ENCODE measurements at regions not wholly inside any gene's neighbourhood (a gene's known extent, or its start where the extent isn't known, plus 50 kb on each side); places are given as distances from the start of the nearest gene placed in this dataset.

DNA sequence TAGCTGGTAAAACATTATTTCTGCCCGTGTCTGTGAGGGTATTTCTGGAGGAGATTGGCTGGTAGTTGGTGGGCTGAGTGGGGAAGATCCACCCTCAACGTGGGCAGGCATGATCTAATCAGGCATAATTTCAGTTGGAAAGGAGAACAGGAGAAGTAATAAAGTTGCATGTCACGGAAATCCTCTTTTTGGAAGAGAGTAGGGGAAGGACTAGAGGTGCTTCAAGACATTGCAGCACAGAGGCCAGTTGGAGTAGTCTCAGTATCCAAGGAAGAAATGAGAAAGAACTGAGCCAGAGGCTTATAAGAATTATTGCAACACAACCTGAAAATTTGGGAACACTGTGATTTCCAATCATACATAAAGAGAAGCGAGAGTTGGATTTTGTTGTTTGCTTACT, 1155.1 kb downstream of the FAM181B start:
- WGBS (ENCODE audit: low lambda C conversion rate, missing lambda C conversion rate), result 61% methylated on average over 4 of the region's 4 CpGs
- H3K36me3 ChIP-seq (replicated peaks; ENCODE audit: insufficient read depth, low read depth), result no peaks in the 10 kb centered on the region
- H4K20me1 ChIP-seq (ENCODE audit: insufficient read depth, poor library complexity, severe bottlenecking), result no peaks in the 10 kb centered on the region
- TF ChIP-seq, protein P1, sequence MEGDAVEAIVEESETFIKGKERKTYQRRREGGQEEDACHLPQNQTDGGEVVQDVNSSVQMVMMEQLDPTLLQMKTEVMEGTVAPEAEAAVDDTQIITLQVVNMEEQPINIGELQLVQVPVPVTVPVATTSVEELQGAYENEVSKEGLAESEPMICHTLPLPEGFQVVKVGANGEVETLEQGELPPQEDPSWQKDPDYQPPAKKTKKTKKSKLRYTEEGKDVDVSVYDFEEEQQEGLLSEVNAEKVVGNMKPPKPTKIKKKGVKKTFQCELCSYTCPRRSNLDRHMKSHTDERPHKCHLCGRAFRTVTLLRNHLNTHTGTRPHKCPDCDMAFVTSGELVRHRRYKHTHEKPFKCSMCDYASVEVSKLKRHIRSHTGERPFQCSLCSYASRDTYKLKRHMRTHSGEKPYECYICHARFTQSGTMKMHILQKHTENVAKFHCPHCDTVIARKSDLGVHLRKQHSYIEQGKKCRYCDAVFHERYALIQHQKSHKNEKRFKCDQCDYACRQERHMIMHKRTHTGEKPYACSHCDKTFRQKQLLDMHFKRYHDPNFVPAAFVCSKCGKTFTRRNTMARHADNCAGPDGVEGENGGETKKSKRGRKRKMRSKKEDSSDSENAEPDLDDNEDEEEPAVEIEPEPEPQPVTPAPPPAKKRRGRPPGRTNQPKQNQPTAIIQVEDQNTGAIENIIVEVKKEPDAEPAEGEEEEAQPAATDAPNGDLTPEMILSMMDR (IDR thresholded peaks at IDR 0.05; ENCODE audit: poor library complexity), result no peak
- H3K9me2 ChIP-seq (replicated peaks; ENCODE audit: insufficient read depth), result no peaks in the 10 kb centered on the region
- no peaks in the 10 kb centered on the region for H3K79me2 ChIP-seq
- no peak for DNase-seq (ENCODE audit: low spot score)
- H2AFZ ChIP-seq, result no peak overlapping the region
- H3K4me1 ChIP-seq (ENCODE audit: insufficient read depth), result no peaks in the 10 kb centered on the region
- H3K4me3 ChIP-seq, result no peak overlapping the region
- no peak overlapping the region for H3K27ac ChIP-seq
- H3K4me2 ChIP-seq, result no peak overlapping the region
- H3K27me3 ChIP-seq, result no peaks in the 10 kb centered on the region
- no peaks in the 10 kb centered on the region for H3K9me3 ChIP-seq (ENCODE audit: low read depth)

DNA sequence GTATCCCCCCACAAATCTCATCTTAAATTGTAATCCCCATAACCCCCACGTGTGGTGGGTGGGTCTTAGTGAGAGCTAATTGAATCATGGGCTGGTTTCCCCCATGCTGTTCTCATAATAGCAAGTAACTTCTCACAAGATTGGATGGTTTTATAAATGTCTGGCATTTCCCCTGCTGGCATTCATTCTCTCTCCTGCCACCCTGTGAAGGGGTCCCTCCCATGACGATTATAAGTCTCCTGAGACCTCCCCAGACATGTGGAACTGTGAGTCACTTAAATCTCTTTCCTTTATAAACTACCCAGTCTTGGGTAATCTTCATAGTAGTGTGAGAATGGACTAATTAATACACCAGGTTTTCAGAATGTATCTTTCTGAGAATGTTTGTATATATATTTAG, 1159.4 kb downstream of the FAM181B start:
- Histone ChIP-seq H3K4me3 (no peak overlapping the region), H3K9me3 (ENCODE audit: low read depth) (no peaks in the 10 kb centered on the region), H3K4me2 (no peak overlapping the region), H4K20me1 (ENCODE audit: insufficient read depth, poor library complexity, severe bottlenecking) (no peaks in the 10 kb centered on the region), H2AFZ (no peak overlapping the region), H3K4me1 (ENCODE audit: insufficient read depth) (no peaks in the 10 kb centered on the region), H3K9me2 (replicated peaks; ENCODE audit: insufficient read depth) (no peaks in the 10 kb centered on the region), H3K36me3 (replicated peaks; ENCODE audit: insufficient read depth, low read depth) (no peaks in the 10 kb centered on the region), H3K79me2 (no peaks in the 10 kb centered on the region), H3K27me3 (no peaks in the 10 kb centered on the region), H3K27ac (no peak overlapping the region)
- TF ChIP-seq, protein P1 (IDR thresholded peaks at IDR 0.05; ENCODE audit: poor library complexity), result no peak
- WGBS (ENCODE audit: low lambda C conversion rate, missing lambda C conversion rate), result 74% methylated on average over 2 of the region's 2 CpGs
- no peak for DNase-seq (ENCODE audit: low spot score)

DNA sequence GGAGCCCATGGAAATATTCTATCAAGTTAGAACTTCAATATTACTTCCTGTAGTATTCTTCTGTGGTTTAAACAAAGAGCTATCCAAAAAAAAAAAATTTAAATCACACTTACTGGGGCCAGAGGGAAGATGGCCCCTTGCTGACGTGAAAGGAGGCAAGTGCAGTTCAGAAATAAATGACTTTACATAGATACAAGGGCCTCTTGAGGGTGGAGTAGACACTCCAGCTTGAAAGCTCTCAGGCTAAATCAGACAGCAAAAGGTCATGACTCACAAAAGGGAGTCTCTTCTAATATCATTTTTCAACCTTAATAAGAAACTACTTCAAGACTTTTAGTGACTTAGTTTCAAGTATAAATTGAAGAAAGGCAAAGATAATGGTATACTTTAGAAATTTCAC, 1160.3 kb downstream of the FAM181B start:
- no peak overlapping the region for H3K4me3 ChIP-seq
- no peaks in the 10 kb centered on the region for H3K79me2 ChIP-seq
- no peaks in the 10 kb centered on the region for H3K36me3 ChIP-seq (replicated peaks; ENCODE audit: insufficient read depth, low read depth)
- no peak for DNase-seq (ENCODE audit: low spot score)
- TF ChIP-seq, protein P1 (IDR thresholded peaks at IDR 0.05; ENCODE audit: poor library complexity), result no peak
- TF ChIP-seq EZH2phosphoT487 (IDR thresholded peaks at IDR 0.05; ENCODE audit: low read depth, severe bottlenecking, unreplicated experiment) (no peak), EZH2 (IDR thresholded peaks at IDR 0.05; ENCODE audit: borderline replicate concordance) (no peak)
- H3K9me2 ChIP-seq (replicated peaks; ENCODE audit: insufficient read depth), result no peaks in the 10 kb centered on the region
- no peaks in the 10 kb centered on the region for H3K27me3 ChIP-seq
- WGBS (ENCODE audit: low lambda C conversion rate, missing lambda C conversion rate), result 31% methylated on average over 1 of the region's 1 CpG
- no peaks in the 10 kb centered on the region for H3K4me1 ChIP-seq (ENCODE audit: insufficient read depth)
- H3K9me3 ChIP-seq (ENCODE audit: low read depth), result no peaks in the 10 kb centered on the region
- no peaks in the 10 kb centered on the region for H4K20me1 ChIP-seq (ENCODE audit: insufficient read depth, poor library complexity, severe bottlenecking)
- no peak overlapping the region for H3K27ac ChIP-seq
- H3K4me2 ChIP-seq, result no peak overlapping the region
- H2AFZ ChIP-seq, result no peak overlapping the region

DNA sequence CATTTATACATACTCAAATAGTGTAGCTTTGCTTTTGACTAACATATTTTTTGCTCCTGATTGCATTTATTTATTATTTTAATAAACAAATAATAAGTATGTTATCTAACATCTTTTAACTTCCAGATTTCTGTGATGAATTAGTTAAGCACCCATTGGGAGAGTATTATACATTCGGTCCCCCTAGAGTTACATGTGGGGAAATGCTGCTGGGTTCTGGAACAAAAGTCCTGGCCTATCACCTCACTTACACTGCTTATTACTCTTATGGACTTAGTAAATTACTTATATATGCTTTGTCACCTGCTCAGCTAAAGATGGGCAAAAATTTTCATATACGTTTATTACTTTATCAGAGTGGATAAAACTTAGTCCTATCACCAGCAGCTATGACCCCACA, 1163.0 kb downstream of the FAM181B start:
- no peak overlapping the region for H3K4me3 ChIP-seq
- no peaks in the 10 kb centered on the region for H3K79me2 ChIP-seq
- no peaks in the 10 kb centered on the region for H3K9me3 ChIP-seq (ENCODE audit: low read depth)
- no peak overlapping the region for H3K27ac ChIP-seq
- no peak for DNase-seq (ENCODE audit: low spot score)
- no peak overlapping the region for H2AFZ ChIP-seq
- TF ChIP-seq EZH2 (IDR thresholded peaks at IDR 0.05; ENCODE audit: borderline replicate concordance), result no peak
- H3K4me1 ChIP-seq (ENCODE audit: insufficient read depth), result no peaks in the 10 kb centered on the region
- no peak overlapping the region for H3K4me2 ChIP-seq
- no peaks in the 10 kb centered on the region for H3K9me2 ChIP-seq (replicated peaks; ENCODE audit: insufficient read depth)
- no peaks in the 10 kb centered on the region for H4K20me1 ChIP-seq (ENCODE audit: insufficient read depth, poor library complexity, severe bottlenecking)
- no peaks in the 10 kb centered on the region for H3K36me3 ChIP-seq (replicated peaks; ENCODE audit: insufficient read depth, low read depth)
- no peaks in the 10 kb centered on the region for H3K27me3 ChIP-seq
- 89% methylated on average over 2 of the region's 2 CpGs for WGBS (ENCODE audit: low lambda C conversion rate, missing lambda C conversion rate)
